ENCODE measurements at regions not wholly inside any gene's neighbourhood (a gene's known extent, or its start where the extent isn't known, plus 50 kb on each side); places are given as distances from the start of the nearest gene placed in this dataset.

- FAIRE-seq (no peak), DNase-seq (ENCODE audit: low spot score) (no peak), ATAC-seq (no peak)
- in situ Hi-C loops (cut with HindIII; ENCODE audit: extremely low pct_ligation_motif_present, low pct_unique_long_range_greater_than_20kb): no loop called here
- H4K20me1 ChIP-seq (ENCODE audit: insufficient read depth, low read length): no peaks in the 10 kb centered on the region
- WGBS (ENCODE audit: low lambda C conversion rate): 43% methylated on average over 6 of the region's 6 CpGs
- no peak overlapping the region for H2AFZ ChIP-seq (ENCODE audit: low read length)
- BruUV-seq (replicated peaks): no TSS peak
- no peak overlapping the region for H3K27ac ChIP-seq (ENCODE audit: extremely low read length, insufficient read depth, low read length)
- no peak overlapping the region for H3K4me3 ChIP-seq (replicated peaks in 1 of 3; ENCODE audit: insufficient read depth in 1 of 3, low read depth in 2 of 3, low read length in 3 of 3)
- POLR2A ChIA-PET: no interaction called here
- intact Hi-C loops (cut with micrococcal nuclease; ENCODE audit: unreplicated experiment): no loop called here
- peaks cover 0 to 3% of the 10 kb centered on the region in 2 experiments; a peak in 1 of 5 replicates for H3K27me3 ChIP-seq (ENCODE audit: control insufficient read depth in 1 of 2, insufficient read depth in 2 of 2, low read length in 2 of 2)
- TF ChIP-seq NR1H2 (CRISPR knock-in tag; IDR thresholded peaks at IDR 0.05; ENCODE audit: borderline replicate concordance, low read depth) (no peak), HNRNPH1 (optimal IDR thresholded peaks at IDR 0.05; ENCODE audit: low read depth, low read length) (no peak), NR2C2 (CRISPR knock-in tag; IDR thresholded peaks at IDR 0.05; ENCODE audit: borderline replicate concordance) (no peak), ZNF710 (CRISPR knock-in tag; IDR thresholded peaks at IDR 0.05; ENCODE audit: borderline replicate concordance) (no peak), SP4 (CRISPR knock-in tag; IDR thresholded peaks at IDR 0.05) (no peak), GATA4 (IDR thresholded peaks at IDR 0.05; ENCODE audit: borderline replicate concordance, low read depth) (no peak), ATM (IDR thresholded peaks at IDR 0.05; ENCODE audit: borderline replicate concordance) (no peak), HOXA3 (CRISPR knock-in tag; IDR thresholded peaks at IDR 0.05) (no peak), NFAT5 (CRISPR knock-in tag; IDR thresholded peaks at IDR 0.05) (no peak)
- CTCF ChIA-PET (ENCODE audit: low intra/inter-chr PET ratio, low total read pairs): no interaction called here
- H3K79me2 ChIP-seq (ENCODE audit: insufficient read depth, low read length): no peaks in the 10 kb centered on the region
- H3K4me2 ChIP-seq (ENCODE audit: low read depth, low read length): no peak overlapping the region
- H3K4me1 ChIP-seq (ENCODE audit: insufficient read depth, low read length): peaks cover 13% of the 10 kb centered on the region
- H3K36me3 ChIP-seq (replicated peaks in 1 of 2; ENCODE audit: control insufficient read depth in 1 of 2, insufficient read depth in 2 of 2, low read length in 2 of 2): no peaks in the 10 kb centered on the region
- H3K9me3 ChIP-seq (ENCODE audit: low read length): no peaks in the 10 kb centered on the region
- no peak overlapping the region for H3K9ac ChIP-seq (ENCODE audit: insufficient read depth, low read depth, low read length)
These were observed 514.2 kb downstream of the SOX6 start for GRCh38 chr11:15841931-15842740.
